Adrenal gland (tissue), 5 donors: ENCODE measurements at regions not wholly inside any gene's neighbourhood (a gene's known extent, or its start where the extent isn't known, plus 50 kb on each side); places are given as distances from the start of the nearest gene placed in this dataset.
"Not testable (repeated sequence)": the region's sequence is repeated elsewhere in the genome, so short reads cannot be mapped to it uniquely, and the experiment has no call there.

Experiments used
- CTCF ChIP-seq, 6 experiments: fragments of 450-650 bp in 4 of 6; fragments of 200-600 bp in 2 of 6; sonication (generic) in 1 of 6; IDR thresholded peaks; 1 replicate in 5 of 6; 2 replicates in 1 of 6; pipeline versions ENCODE4 v1.5.1 to v1.8.0; 2016 to 2021; ENCODE audit warnings: antibody characterized with exemption in 6 of 6, mild to moderate bottlenecking in 2 of 6, moderate library complexity in 1 of 6
- POLR2A ChIP-seq, 2 donors: fragments of 450-650 bp; IDR thresholded peaks; one replicate each; pipeline ENCODE4 v1.6.1; 2017; ENCODE audit warnings: antibody characterized with exemption in 2 of 2, mild to moderate bottlenecking in 2 of 2, moderate library complexity in 1 of 2
- donor health status: DM: no; HTN: no; CAD: no.

GRCh38 chr15:20066173-20066572 is 475.4 kb downstream of the GOLGA6L6 start:
- not testable (repeated sequence) for TF ChIP-seq CTCF, POLR2A (IDR thresholded peaks at IDR 0.05)
